NCI-H82 (cell line): ENCODE measurements at regions not wholly inside any gene's neighbourhood (a gene's known extent, or its start where the extent isn't known, plus 50 kb on each side); places are given as distances from the start of the nearest gene placed in this dataset.
A peak's percentile ranks its signal among the peaks of the same experiment; 100 is the strongest.
"Not testable (repeated sequence)": the region's sequence is repeated elsewhere in the genome, so short reads cannot be mapped to it uniquely, and the experiment has no call there.

Source experiments
- DNase-seq: peaks from one replicate; lab custom pipeline; 2025; lab: John Stamatoyannopoulos, UW

DNA sequence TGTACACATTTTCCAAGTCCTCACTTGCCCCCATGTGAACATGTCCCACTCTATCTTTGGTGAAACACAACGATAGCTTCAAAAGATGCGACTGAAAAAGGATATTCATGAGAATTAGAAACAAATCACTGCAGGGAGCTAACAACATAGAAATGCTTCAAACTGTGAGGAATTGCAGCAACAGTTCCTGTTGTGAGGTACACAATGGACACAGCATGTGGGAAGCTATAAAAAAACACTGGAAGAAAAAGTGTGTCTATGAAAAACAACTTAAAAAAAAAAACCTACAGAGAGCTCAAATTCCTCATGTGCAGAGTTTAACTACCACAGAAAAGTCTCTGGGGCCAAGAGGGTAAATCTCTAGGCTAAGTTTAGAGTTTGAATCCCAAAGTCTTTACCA lies 51.6 kb upstream of the BLTP1 start:
- DNase-seq, result no peak

DNA sequence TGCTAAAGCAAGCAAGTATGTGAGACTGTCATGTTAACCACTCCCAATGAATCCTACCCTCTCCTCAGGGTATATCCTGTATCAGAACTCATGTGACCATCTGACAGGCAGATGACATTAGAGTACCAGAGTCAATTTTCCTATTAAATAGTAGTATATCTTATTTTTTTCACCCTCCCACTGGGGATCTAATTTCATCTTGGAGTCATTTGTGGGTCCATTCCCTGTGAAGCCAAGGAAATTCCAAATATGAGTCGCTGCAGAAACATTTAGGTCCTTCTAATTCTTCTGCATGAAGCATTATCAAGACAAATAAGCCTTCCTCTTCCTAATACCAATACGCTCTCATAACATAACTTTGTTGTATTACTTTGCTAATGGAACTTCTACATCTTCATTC lies 52.2 kb upstream of the BLTP1 start:
- DNase-seq, result no peak

DNA sequence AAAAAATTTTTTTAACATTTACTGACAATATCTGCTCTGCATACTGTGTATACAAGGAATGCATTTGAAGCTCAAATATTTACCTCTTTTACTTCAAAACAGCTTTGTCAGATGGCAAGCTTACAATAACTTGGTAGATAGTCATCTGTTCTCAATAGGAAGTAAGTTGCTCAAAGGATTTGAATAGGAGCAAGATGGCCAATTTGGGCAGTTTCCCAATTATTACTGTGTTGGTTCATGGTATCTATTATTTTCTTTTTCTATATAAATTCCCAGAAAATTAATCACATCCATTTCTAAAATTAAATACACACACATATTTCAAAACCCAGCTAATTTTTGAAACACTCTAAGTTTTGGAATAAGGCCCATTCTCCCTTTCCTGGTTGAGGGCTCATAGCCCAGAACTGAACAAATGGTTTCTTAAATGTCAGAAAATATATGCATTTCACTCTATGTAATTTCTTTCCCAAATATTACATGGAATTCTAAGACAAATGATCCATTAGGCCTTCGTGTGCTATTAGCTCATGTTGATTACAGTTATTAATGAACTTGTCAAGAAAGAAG lies 60.2 kb upstream of the BLTP1 start:
- no peak for DNase-seq

DNA sequence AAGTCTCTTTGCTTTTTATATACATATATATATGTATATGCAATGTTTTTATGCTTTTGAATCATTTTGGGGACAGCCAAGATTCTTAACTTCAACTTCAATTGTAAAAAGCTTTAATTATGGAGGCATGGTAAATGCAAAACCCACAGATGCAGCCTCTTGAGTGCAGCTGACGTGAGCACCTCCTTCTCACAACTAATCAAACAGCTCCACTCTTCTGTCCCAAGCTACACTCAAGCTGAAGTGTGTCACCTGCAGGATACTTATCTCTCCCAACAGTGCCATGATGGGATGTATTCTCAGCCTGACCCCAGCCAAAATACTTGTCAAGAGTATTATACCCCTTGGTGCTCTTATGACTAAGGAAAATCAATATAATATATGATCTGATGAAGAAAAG lies 60.7 kb upstream of the BLTP1 start:
- no peak for DNase-seq

DNA sequence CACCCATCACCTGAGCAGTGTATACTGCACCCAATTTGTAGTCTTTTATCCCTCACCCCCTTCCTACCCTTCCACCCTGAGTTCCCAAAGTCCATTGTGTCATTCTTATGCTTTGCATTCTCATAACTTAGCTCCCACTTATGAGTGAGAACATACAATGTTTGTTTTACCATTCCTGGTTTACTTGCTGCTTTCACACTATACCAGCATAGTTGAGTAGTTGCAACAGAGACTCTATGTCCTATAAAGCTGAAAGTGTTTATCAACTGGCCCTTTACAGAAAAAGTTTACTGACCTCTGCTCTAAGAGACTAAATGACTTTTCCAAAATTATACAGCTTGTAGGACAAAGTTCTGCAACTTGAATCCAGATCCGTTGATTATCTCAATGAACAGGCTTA lies 61.1 kb upstream of the BLTP1 start:
- no peak for DNase-seq

DNA sequence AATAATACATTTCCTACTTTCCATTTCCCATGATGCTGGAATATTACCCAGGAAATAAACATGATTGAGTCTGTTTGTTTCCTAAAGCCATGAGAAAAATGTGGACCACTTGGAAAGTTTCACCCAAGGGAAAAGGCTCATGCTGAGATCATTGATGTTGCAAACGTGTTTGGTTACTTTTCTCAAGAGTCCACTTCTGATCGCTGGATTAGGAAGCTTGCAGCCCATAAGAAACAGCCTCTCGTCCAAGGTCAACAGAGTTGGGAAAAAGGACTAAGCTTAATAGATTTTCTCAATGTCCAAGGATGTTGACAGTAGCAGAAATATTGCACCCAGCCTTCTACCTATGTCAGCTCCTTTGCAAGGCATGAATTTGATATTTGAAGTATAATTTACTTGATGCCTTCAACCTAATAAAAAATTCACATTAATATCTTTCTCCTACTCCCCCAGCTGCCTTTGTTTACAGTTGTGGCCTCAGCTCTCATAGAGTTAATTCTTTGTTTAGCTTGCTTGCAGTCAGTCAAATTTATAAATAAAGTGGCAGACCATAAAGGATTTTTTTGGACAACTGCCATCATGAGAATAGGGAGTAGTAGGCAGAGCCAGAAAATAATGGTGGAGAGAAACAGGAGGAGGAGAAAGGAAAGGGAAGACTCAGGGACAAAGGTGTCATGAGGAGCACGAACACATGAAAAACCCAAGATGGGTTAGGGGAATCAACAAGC lies 65.6 kb upstream of the BLTP1 start:
- no peak for DNase-seq

DNA sequence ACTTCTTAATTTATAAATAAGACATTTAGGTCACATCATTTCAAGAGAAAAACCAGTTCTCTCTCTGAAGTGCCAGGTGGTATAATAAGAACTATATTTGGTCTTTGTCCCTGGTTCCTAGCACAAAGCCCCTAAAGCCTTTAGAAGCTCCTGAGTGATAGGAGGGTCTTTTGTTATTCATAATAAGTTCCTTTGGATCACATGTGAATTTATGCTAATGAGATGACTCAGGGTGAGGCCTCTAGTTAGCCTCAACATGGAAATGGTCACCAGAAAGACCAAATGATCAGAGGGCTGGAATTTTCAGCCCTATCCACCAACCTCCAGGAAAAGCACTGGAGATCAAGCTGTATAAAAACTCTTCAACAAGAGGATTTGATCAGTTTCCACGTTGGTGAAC lies 68.1 kb upstream of the BLTP1 start:
- no peak for DNase-seq

DNA sequence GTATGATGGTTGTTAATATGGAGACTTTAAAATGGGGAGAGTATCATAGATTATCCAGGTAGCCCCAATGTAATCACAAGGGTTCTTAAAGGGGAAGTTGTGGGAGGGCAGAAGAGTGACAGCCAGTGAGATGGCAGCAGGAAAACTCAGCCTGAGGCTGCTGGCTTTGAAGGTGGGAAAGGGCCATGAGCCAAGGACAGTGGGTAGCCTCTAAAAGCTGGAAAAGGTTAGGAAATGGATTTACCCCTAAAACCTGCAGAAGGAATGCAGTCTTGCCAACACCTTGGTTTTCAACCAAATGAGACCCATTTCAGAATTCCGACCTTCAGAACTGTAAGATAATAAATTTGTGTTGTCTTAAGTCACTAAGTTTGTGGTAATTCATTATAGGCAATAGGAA lies 68.8 kb upstream of the BLTP1 start:
- no peak for DNase-seq

DNA sequence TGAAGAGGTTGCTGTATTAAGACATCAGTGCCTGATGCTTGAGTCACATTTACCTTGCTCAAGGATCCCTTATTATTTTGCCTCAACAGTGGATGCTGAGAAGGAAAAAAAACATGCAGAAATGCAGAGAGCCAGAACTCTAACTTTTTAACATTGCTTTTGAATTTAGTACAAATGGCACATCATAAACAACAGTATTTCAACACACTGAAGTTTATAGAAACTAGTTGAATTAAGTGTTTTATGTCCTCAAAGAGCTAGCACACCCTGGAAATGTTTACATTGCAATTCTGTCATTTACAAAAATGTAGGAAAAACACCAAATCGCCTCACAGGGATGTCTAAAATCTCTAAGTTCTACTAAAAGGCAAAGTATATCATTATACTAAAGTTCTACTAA lies 69.5 kb upstream of the BLTP1 start:
- DNase-seq, result no peak

DNA sequence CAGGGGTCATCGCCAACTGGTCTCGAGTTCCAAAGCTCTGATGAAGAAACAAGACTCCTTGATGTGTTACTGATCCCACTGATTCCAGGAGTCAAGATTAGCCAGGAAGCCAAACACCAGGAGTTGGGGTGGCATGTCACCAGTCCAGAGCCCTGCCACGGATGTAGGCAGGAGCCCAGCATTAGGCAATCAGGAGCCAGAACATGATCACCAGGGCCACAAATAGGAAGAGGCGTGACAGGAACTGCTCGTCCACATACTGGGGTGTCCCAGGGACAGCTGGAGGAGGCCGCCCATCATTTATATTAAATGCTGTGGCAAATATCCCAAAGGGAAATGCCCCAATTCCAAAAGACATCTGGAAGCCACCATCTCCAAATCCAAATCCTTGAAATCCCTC lies 74.5 kb upstream of the BLTP1 start:
- DNase-seq, result not testable (repeated sequence)

DNA sequence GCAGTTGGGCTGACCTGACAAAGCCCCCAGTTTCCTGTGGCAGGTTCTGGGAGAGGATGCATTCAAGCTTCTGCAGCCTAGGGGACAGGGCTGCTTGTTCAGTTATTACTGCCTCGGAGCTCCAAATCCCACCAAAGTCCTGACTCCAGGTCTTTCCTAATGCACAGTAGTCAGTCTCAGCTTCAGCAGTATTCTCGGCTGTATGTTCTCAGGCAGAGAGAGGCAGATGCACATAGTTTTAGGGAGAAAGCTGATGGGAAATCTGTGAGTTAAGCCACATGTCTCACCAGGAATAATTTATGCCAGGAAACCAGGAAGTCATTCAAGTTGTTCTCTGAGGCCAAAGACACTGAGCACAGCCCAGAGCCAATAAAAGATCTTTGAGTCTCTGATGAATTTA lies 75.3 kb upstream of the BLTP1 start:
- DNase-seq, result peak; percentile 2

DNA sequence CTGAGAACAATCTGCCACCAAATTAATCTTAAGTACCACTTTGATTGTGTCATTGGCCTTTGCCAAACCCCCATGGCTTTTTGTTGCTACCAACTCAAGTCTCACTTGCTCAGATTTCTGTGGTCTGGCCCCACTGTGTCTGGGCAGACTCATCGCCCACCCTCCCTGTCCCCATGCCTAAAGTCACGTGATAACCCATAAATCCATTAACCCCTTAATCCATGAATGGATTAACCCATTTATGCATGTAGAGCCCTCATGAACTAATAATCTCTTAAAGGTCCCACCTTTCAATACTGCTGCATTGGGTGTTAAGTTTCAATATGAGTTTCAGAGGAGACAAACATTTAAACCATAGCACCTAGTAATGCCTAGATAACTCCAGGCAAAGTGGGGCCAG lies 78.5 kb upstream of the BLTP1 start:
- DNase-seq, result peak; percentile 95

DNA sequence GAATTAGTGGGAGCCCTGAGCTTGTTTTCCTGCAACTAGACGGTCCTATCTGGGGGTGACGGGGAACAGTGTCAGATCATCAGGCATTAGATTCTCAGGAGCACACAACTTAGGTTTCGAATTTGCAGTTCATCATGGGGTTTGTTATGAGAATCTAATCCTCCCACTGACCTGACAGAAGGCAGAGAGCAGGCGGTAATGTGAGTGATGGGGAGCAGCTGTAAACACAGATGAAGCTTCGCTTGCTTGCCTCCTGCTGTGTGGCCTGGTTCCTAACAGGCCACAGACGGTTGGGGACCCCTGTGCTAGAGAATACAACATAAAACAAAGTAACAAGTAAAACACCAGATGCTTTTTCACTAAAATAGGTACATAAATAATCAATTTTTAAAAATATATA lies 86.2 kb upstream of the BLTP1 start:
- peak; percentile 74 for DNase-seq

DNA sequence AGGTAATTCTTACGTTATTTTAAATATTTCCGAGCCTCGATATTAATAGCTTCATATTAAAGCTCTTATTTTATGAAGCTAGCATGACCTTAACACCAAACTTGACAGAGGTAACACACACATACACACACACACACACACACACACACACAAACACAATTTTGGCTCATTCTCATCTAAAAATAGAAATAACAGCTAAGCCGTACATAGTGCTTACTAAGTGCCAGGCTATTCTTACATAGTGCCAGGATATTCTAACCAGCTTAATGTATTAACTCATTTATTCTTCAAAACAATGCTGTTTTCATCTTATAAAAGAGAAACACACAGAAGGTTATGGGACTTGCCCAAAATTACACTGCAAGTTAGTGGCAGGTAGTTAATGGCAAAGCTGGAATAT lies 87.0 kb upstream of the BLTP1 start:
- no peak for DNase-seq

DNA sequence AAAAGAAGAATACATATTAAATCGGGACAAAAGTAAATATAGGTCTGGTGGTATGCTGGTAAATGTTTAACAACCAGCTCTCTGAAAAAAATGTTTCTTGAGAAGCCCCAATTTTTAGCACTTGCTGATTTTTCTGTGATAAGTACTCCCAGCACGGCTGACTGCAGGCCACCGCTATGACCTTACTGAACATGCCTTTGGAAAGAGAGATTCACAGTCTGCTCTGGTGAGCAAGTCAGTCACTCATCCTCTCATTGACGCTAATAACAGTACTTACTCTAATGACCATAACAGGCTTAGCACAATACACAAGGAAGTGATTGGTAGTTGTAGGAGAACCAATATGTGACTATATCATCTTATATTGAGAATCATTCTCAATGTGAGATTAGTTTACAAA lies 98.9 kb upstream of the BLTP1 start:
- DNase-seq, result peak; percentile 76

DNA sequence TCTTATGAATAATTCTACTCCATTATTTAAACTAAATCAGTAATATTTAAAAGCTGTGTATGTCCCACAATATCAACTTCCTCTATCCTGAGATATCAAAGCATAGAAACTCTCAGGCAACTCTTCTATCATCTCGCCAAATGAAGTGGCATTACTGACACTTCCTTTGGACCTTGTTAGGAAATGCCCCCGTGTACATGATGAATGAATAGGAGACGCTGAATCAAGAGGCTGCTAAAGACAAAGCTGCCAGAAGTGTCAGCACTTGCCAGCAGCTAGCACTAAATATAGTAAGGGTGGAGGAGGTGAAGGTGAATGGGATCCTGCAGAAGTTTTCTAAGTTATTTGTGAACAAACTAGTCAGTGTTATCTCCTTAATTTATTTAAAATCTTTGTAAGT lies 99.5 kb upstream of the BLTP1 start:
- DNase-seq, result peak; percentile 3

DNA sequence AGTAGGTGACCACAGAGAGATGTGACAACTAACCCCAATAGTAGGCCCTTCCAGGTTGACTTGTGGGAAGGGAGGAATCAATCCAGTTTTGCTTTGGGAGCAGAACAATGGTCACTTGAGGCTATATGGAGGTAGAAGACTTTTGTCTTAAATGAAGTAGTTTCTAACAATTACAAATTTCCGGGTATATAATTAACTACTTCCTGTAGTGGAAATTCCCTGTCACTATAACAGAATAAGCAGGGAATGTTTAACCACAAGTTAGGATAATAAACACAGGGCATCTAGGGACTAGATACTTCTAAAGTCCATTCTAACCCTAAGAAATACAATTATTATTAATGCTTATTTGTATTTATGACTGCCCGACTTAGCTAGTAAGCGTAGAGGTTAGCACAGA lies 99.0 kb upstream of the TRPC3 start:
- no peak for DNase-seq

DNA sequence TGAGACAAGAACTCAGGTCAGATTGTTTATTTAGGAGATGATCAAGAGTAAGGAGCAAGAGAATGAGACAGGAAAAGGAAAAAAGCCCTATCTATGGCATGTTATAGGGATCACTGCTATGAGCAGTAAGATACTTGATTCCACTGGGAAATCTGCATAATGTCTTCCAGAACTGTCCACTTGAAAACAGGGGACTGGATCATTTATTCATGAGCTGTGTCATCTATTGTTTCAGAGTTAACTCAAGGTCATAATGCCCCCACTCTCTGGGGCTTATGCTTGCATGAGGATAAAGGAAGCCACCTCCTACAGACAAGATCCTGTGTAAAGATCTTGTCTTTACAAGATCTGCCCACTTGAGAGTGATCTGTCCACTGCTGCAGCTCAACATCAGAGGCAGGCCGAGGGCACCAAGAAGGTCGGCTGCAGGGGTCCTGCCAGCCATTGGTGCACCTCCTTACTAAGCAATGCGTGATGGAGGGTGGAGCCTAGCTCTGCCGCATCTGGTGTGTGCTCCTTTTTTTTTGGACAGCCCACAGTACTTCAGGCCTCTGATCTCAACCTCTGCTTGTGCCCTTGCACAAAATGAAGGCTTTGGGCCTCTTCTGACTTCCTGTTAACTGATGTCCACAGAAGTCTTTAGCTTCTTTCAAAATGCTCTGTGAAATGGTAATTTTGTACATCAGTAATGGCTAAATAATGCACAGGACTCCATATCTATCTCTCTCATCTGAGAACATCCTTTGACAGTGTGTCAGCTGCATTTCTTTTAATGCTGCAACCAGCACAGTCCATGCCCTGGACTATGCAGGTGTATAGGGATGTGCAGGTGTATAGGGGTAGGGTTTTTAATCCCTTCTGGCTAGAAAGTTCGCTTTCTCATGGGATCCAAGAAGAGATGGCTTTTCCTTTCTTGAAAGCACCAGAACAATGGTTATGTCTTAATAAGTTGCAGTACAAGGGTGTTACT lies 95.9 kb upstream of the TRPC3 start:
- no peak for DNase-seq

DNA sequence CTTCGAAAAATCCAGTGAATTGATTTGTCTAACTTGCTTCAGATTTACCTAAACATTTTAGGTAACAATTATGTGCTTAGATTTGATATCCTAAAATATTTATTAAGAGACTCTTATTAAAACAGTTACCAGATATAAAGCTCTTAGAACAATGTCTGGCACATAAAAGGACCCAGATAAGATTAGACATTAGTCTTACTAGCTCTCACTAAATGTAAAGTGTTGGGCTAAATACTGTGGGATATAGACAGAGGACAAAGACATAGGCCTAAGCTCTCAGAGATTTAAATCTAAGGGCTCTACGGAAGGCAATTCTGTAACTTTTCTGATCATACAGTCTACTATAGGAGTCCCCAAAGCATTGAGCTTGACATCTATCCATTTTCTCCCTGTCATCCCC lies 94.4 kb upstream of the TRPC3 start:
- no peak for DNase-seq

DNA sequence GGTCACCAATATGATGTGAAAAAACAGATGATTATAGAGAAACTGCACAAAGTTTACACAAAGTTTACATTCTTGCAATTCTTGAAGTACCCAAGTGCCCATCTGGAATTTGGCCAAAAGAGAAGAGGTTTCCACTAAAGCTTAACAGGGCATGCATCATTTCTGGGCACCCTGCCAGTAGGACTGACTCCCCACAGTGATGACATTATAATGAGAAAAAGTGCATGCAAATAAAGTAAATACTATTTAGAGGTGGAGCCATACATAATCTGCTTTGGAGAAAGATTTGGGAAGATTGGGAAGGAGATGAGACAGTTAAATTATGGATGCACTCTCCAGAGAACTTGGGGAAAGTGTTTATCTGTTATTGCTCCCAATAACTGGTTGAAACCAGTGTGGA lies 93.7 kb upstream of the TRPC3 start:
- DNase-seq, result peak; percentile 32

DNA sequence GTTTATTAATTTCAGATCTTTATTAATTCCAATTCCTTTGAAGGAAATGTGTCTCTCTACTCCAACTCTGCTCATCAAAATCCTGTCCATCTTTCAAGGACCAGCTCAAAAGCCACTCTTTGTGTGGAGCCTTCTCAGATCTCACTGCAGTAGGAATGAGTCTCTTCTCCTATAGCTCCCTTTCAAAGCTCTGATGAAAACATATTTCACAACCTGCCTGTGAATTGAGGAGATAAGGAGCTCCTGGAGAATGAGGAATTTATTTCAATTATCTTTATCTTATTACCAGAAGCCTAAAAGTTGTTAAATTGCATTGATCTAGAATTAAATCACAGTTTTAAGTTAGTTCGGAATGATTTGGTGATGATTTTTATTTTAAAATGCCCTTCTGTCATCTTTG lies 92.6 kb upstream of the TRPC3 start:
- no peak for DNase-seq

DNA sequence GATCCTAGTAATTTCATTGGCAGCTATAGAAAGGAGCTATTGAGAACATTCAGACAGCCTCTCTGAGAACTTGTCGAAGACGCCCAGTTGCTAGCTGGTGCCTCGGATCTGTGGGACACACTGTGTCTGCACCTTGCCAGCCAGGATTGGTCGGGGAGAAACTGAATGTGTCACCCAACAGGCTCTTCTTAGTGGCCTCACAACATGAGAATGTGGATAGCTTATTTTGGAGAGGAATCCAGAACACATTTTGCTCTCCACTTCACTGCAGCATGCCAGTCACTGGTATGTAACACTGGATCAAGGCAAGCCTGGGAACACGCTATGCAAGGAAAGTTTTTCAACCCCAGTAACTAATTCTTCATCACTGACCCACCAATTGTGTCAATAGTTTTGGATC lies 89.5 kb upstream of the TRPC3 start:
- DNase-seq, result no peak

DNA sequence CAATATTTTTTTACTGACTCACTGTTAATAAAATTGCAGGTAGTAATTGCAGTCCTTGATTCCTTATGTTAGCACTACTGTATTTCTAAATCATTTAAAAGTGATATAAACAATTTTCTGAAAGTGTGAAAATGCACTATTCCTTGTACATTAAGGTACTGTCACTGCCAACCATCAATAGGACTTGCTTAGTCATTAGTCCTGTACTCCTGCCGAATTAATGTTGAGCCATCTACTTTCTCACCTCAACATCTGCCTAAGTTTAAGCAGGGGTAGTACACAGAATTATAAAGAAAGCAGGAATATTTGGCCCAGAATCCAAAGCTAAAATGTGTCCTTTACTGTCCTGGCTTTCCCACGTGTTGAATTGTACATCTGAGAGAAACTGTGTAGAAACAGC lies 87.0 kb upstream of the TRPC3 start:
- DNase-seq, result peak; percentile 4
